HepG2 (cell line): ENCODE measurements at regions not wholly inside any gene's neighbourhood (a gene's known extent, or its start where the extent isn't known, plus 50 kb on each side); places are given as distances from the start of the nearest gene placed in this dataset.

ENCODE experiments used
- ATAC-seq: fragments of 200-7000 bp; cut with Tn5 transposase; 3 replicates; pipeline ENCODE4 v1.9.1; 2020; ENCODE audit warnings: mild to moderate bottlenecking, moderate library complexity
- BruUV-seq: library from RNA; stranded (reverse); fragments of 400-500 nt; replicated peaks from 2 replicates; lab custom pipeline; 2021; lab: Mats Ljungman, UMichigan
- CTCF ChIA-PET: fragments of 300-600 bp; formaldehyde crosslinking; extraction: SDS; loops from one replicate; lab custom pipeline; 2021; ENCODE audit warnings: low total read pairs, inconsistent platforms, low intra/inter-chr PET ratio; lab: Yijun Ruan, JAX
- POLR2A ChIA-PET: fragments of 350-600 bp; sonication (Branson Sonifier 250); formaldehyde crosslinking; loops from one replicate; lab custom pipeline; 2020; ENCODE audit warnings: antibody characterized with exemption, inconsistent platforms; lab: Yijun Ruan, JAX
- DNase-seq: peaks from one replicate; pipeline ENCODE4 v3.0.0-alpha.2; 2015; ENCODE audit warnings: low spot score
- FAIRE-seq: peaks from 3 replicates; lab custom pipeline; 2011; peaks lifted over from hg19 to GRCh38; lab: Jason Lieb, UNC
- H2AFZ ChIP-seq: one replicate; pipeline ENCODE4 v1.6.1; 2011; ENCODE audit warnings: low read length, inconsistent platforms
- H3K27ac ChIP-seq: fragments of 300-600 bp; 3 replicates; pipeline ENCODE4 v1.8.0; 2011; ENCODE audit warnings: mixed run types, mild to moderate bottlenecking, mixed read lengths, low read length, inconsistent platforms; ENCODE audit not compliant: insufficient read depth; ENCODE audit errors: extremely low read length
- H3K27me3 ChIP-seq, 2 experiments: fragments of 200-600 bp in 1 of 2; 2 replicates in 1 of 2; 3 replicates in 1 of 2; pipeline versions ENCODE4 v1.6.0 to v1.8.0; 2011; ENCODE audit warnings: low read length in 2 of 2, mild to moderate bottlenecking in 2 of 2, moderate library complexity in 2 of 2, inconsistent platforms in 1 of 2; ENCODE audit not compliant: insufficient read depth in 2 of 2, control insufficient read depth in 1 of 2
- H3K36me3 ChIP-seq, 2 experiments: fragments of 200-600 bp in 1 of 2; replicated peaks in 1 of 2; 2 replicates in 1 of 2; 3 replicates in 1 of 2; pipeline versions ENCODE4 v1.5.1 to v1.8.0; 2011; ENCODE audit warnings: low read length in 2 of 2, inconsistent platforms in 1 of 2; ENCODE audit not compliant: insufficient read depth in 2 of 2, control insufficient read depth in 1 of 2
- H3K4me1 ChIP-seq: 2 replicates; pipeline ENCODE4 v1.5.1; 2012; ENCODE audit warnings: low read length, inconsistent platforms; ENCODE audit not compliant: insufficient read depth
- H3K4me2 ChIP-seq: 2 replicates; pipeline ENCODE4 v1.6.0; 2011; ENCODE audit warnings: low read depth, low read length, inconsistent platforms
- H3K4me3 ChIP-seq, 3 experiments: fragments of 200-600 bp in 1 of 3; sonication (generic), shearing (Covaris generic) in 1 of 3; replicated peaks in 1 of 3; 2 replicates each; pipeline ENCODE4 v1.5.1; 2011 to 2016; ENCODE audit warnings: low read length in 3 of 3, inconsistent platforms in 2 of 3, low read depth in 2 of 3, mild to moderate bottlenecking in 2 of 3, control low read depth in 1 of 3, mixed read lengths in 1 of 3; ENCODE audit not compliant: insufficient read depth in 1 of 3
- H3K79me2 ChIP-seq: one replicate; pipeline ENCODE4 v1.6.1; 2011; ENCODE audit warnings: low read length, inconsistent platforms; ENCODE audit not compliant: insufficient read depth
- H3K9ac ChIP-seq: 2 replicates; pipeline ENCODE4 v1.6.0; 2011; ENCODE audit warnings: mild to moderate bottlenecking, low read depth, low read length, inconsistent platforms; ENCODE audit not compliant: insufficient read depth
- H3K9me3 ChIP-seq: 2 replicates; pipeline ENCODE4 v1.5.1; 2012; ENCODE audit warnings: mild to moderate bottlenecking, low read length
- H4K20me1 ChIP-seq: 2 replicates; pipeline ENCODE4 v1.6.0; 2011; ENCODE audit warnings: inconsistent platforms, mild to moderate bottlenecking, low read length, moderate library complexity; ENCODE audit not compliant: insufficient read depth
- AKAP8 ChIP-seq: sonication (generic); formaldehyde crosslinking; IDR thresholded peaks from 2 replicates; pipeline ENCODE4 v1.5.1; 2020; ENCODE audit warnings: mild to moderate bottlenecking, missing genetic modification reagents
- TEAD2 ChIP-seq: sonication (generic); formaldehyde crosslinking; IDR thresholded peaks from 2 replicates; pipeline ENCODE4 v1.9.0; 2021; ENCODE audit warnings: missing genetic modification reagents
- TSC22D2 ChIP-seq: sonication (generic); formaldehyde crosslinking; IDR thresholded peaks from 2 replicates; pipeline ENCODE4 v1.5.1; 2020; ENCODE audit warnings: missing genetic modification reagents, mild to moderate bottlenecking, borderline replicate concordance
- ZEB1 ChIP-seq: IDR thresholded peaks from 2 replicates; pipeline ENCODE4 v1.6.1; 2012; ENCODE audit warnings: mild to moderate bottlenecking, low read depth, inconsistent platforms; ENCODE audit not compliant: insufficient replicate concordance
- ZNF33A ChIP-seq: sonication (generic); formaldehyde crosslinking; IDR thresholded peaks from 2 replicates; pipeline ENCODE4 v1.5.1; 2020; ENCODE audit warnings: missing genetic modification reagents, mild to moderate bottlenecking, moderate library complexity, borderline replicate concordance
- WGBS: methylation state at CpG from one replicate; pipeline ENCODE4 v1.1.6; 2017; ENCODE audit warnings: low lambda C conversion rate; 5-methylcytosine and 5-hydroxymethylcytosine counted together
- in situ Hi-C: cut with HindIII; loops from 2 replicates; pipeline ENCODE4 v1.10.0; 2017; ENCODE audit warnings: low pct_unique_long_range_greater_than_20kb; ENCODE audit not compliant: extremely low pct_ligation_motif_present
- intact Hi-C: fragments of 100-400 bp; cut with micrococcal nuclease; formaldehyde crosslinking; loops from one replicate; pipeline ENCODE4 v1.10.0; 2022; ENCODE audit not compliant: unreplicated experiment
- TF ChIP-seq, protein P1 (sequence below): sonication (generic); formaldehyde crosslinking; IDR thresholded peaks from 2 replicates; pipeline ENCODE4 v1.5.1; 2020; ENCODE audit warnings: mild to moderate bottlenecking, moderate library complexity, missing genetic modification reagents
- TF ChIP-seq, protein P2 (sequence below): sonication (generic); formaldehyde crosslinking; IDR thresholded peaks from 2 replicates; pipeline ENCODE4 v1.5.0; 2020; ENCODE audit warnings: missing genetic modification reagents

DNA sequence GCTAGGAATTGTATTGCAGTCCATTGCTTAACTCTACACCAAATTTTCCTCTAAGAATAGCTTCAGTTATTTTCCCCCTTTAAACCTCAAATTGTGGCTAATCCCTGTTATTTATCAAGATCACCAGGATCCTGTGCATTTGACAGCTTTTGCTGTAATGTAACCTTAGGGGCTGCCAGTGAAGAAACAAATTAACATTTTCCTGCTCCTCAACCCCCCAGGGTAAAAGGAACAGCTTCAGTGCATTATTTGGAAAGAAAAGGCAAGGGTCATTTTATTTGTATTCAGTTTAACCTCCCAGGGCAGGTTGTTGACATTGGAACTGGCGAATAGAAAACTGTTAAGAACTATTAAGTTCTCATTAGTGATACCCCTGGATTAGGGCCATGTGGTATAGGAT lies 57.0 kb downstream of the PCDH20 start:
- Histone ChIP-seq H3K79me2 (no peaks in the 10 kb centered on the region), H3K9ac (no peak overlapping the region), H3K36me3 (no peaks in the 10 kb centered on the region), H3K27ac (no peak overlapping the region), H3K27me3 (no peaks in the 10 kb centered on the region), H3K4me1 (no peaks in the 10 kb centered on the region), H3K4me2 (no peak overlapping the region), H3K9me3 (no peaks in the 10 kb centered on the region), H4K20me1 (no peaks in the 10 kb centered on the region), H2AFZ (no peak overlapping the region), H3K4me3 (no peak overlapping the region)
- ChIA-PET CTCF (no interaction called here), POLR2A (no interaction called here)
- no peak for ATAC-seq
- BruUV-seq: no TSS peak
- intact Hi-C loops: no loop called here
- TF ChIP-seq ZEB1 (no peak), AKAP8 (CRISPR knock-in tag) (no peak), TEAD2 (CRISPR knock-in tag) (no peak), TSC22D2 (CRISPR knock-in tag) (no peak), ZNF33A (CRISPR knock-in tag) (no peak)
- TF ChIP-seq, protein P1, sequence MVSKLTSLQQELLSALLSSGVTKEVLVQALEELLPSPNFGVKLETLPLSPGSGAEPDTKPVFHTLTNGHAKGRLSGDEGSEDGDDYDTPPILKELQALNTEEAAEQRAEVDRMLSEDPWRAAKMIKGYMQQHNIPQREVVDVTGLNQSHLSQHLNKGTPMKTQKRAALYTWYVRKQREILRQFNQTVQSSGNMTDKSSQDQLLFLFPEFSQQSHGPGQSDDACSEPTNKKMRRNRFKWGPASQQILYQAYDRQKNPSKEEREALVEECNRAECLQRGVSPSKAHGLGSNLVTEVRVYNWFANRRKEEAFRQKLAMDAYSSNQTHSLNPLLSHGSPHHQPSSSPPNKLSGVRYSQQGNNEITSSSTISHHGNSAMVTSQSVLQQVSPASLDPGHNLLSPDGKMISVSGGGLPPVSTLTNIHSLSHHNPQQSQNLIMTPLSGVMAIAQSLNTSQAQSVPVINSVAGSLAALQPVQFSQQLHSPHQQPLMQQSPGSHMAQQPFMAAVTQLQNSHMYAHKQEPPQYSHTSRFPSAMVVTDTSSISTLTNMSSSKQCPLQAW (CRISPR knock-in tag): no peak
- TF ChIP-seq, protein P2, sequence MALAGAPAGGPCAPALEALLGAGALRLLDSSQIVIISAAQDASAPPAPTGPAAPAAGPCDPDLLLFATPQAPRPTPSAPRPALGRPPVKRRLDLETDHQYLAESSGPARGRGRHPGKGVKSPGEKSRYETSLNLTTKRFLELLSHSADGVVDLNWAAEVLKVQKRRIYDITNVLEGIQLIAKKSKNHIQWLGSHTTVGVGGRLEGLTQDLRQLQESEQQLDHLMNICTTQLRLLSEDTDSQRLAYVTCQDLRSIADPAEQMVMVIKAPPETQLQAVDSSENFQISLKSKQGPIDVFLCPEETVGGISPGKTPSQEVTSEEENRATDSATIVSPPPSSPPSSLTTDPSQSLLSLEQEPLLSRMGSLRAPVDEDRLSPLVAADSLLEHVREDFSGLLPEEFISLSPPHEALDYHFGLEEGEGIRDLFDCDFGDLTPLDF (CRISPR knock-in tag): no peak
- no peak for DNase-seq
- 0% methylated on average over 1 of the region's 1 CpG for WGBS
- no peak for FAIRE-seq
- in situ Hi-C loops: no loop called here
